ENCODE measurements at regions not wholly inside any gene's neighbourhood (a gene's known extent, or its start where the extent isn't known, plus 50 kb on each side); places are given as distances from the start of the nearest gene placed in this dataset.

DNA sequence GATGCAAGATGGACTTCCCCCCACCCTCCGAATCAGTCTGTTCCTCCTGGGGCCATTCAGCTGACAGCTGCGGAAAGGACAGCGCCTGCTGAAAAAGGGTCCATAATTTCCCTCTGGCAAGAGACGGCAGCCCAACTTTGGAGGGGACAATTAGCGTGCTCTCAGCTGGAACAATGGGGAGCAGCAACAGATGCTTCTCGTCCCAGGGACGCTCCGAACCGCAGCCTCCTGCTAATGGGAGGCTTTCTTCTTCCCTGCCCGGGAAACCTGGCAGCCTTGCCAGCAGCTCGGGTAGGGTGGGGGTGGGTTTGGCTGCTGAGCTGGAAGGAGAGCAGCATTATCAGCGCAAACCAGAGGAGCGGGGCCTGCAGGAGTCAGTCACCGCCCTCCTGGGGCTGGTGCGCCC lies 500.0 kb upstream of the SALL1 start:
- DNase-seq (peak in 2 of 4 donors; percentile 27 to 52), ATAC-seq (no peak)
- H3K9me3 ChIP-seq: peaks cover 0 to 37% of the 10 kb centered on the region in 2 donors
- no peaks in the 10 kb centered on the region for H3K27me3 ChIP-seq
- no peak overlapping the region for H3K4me3 ChIP-seq
- intact Hi-C loops (cut with DNase I): no loop called here
- no peaks in the 10 kb centered on the region for H3K36me3 ChIP-seq
- no peak overlapping the region for H3K27ac ChIP-seq
- TF ChIP-seq, protein P1, sequence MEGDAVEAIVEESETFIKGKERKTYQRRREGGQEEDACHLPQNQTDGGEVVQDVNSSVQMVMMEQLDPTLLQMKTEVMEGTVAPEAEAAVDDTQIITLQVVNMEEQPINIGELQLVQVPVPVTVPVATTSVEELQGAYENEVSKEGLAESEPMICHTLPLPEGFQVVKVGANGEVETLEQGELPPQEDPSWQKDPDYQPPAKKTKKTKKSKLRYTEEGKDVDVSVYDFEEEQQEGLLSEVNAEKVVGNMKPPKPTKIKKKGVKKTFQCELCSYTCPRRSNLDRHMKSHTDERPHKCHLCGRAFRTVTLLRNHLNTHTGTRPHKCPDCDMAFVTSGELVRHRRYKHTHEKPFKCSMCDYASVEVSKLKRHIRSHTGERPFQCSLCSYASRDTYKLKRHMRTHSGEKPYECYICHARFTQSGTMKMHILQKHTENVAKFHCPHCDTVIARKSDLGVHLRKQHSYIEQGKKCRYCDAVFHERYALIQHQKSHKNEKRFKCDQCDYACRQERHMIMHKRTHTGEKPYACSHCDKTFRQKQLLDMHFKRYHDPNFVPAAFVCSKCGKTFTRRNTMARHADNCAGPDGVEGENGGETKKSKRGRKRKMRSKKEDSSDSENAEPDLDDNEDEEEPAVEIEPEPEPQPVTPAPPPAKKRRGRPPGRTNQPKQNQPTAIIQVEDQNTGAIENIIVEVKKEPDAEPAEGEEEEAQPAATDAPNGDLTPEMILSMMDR (IDR thresholded peaks at IDR 0.05): no peak
- H3K4me1 ChIP-seq: no peaks in the 10 kb centered on the region

DNA sequence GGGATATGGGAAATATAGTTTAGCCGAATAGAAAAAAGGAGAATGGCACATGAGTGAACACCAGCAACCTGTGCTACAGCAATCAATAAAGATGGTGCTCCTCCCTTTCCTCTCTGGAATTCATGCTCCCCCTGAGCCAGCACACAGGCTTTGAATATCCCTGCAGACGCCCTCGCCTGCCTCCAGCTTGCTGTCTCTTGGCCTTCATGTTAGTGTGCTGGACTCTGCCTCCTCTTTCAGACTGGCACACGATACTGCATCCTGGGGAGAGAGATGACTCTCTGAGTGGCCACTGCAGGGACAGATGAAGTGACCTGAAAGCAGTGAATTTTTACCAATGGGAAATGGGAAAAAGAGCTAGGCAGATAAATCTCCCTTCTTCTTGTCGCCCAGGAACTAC lies 498.6 kb upstream of the SALL1 start:
- H3K36me3 ChIP-seq: no peaks in the 10 kb centered on the region
- H3K4me3 ChIP-seq: no peak overlapping the region
- no peaks in the 10 kb centered on the region for H3K4me1 ChIP-seq
- peaks cover 0 to 37% of the 10 kb centered on the region in 2 donors for H3K9me3 ChIP-seq
- H3K27me3 ChIP-seq: no peaks in the 10 kb centered on the region
- TF ChIP-seq, protein P1 (IDR thresholded peaks at IDR 0.05): no peak
- no peak overlapping the region for H3K27ac ChIP-seq
- intact Hi-C loops (cut with DNase I): no loop called here
- DNase-seq (no peak), ATAC-seq (no peak)

DNA sequence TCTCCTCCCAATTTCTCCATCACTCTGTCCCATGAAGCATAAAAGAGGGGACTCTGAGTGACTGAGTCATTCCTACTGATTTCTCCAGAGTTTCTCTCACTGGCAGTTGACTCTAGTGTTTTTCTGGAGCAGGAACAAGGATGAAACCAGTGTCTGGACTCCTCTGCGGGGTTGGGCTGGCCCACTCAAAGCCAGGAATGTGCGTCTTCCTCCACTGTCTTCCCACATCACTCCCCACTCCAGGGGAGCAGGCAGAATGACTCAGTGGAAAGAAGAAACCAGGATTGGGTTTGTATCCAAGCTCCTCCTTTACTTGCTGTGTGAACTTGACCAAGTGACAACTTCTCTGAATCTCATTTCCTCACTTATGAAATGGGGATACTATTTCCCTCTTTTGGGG lies 497.5 kb upstream of the SALL1 start:
- DNase-seq: no peak
- ATAC-seq: no peak
- Histone ChIP-seq H3K27ac (no peak overlapping the region), H3K9me3 (peaks cover 0 to 29% of the 10 kb centered on the region in 2 donors), H3K4me1 (no peaks in the 10 kb centered on the region), H3K27me3 (no peaks in the 10 kb centered on the region), H3K4me3 (no peak overlapping the region), H3K36me3 (no peaks in the 10 kb centered on the region)
- TF ChIP-seq, protein P1 (IDR thresholded peaks at IDR 0.05): no peak
- intact Hi-C loops (cut with DNase I): no loop called here

DNA sequence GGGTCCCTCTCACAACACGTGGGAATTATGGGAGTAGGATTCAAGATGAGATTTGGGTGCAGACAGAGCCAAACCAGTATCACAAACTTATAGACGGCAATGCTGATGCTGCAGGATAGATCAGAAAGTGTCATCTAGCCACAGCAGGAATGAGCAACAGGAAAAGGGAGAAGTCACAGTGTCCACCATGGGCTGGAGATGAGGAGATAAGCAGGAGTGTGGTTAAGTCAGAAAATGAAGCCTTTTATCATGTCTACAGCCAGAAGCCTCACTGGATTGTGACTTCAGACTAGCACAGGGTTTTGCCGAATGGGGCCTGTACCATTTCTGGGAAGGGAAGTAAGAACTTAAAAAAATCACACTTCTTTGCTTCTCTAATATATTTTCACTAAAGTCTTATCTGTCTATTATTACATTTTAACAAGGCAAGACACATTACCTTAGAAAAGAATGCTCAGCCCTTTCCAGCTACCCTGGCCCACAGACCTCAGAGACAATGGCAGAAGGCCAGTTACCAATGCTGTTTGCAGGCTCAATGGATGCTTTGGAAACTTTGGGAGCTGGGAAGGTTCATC lies 490.2 kb upstream of the SALL1 start:
- Histone ChIP-seq H3K27me3 (peaks cover 0 to 11% of the 10 kb centered on the region in 2 donors), H3K4me1 (no peaks in the 10 kb centered on the region), H3K36me3 (no peaks in the 10 kb centered on the region), H3K27ac (no peak overlapping the region), H3K9me3 (no peaks in the 10 kb centered on the region), H3K4me3 (no peak overlapping the region)
- ATAC-seq: no peak
- DNase-seq: no peak
- TF ChIP-seq, protein P1 (IDR thresholded peaks at IDR 0.05): no peak
- intact Hi-C loops (cut with DNase I): no loop called here

DNA sequence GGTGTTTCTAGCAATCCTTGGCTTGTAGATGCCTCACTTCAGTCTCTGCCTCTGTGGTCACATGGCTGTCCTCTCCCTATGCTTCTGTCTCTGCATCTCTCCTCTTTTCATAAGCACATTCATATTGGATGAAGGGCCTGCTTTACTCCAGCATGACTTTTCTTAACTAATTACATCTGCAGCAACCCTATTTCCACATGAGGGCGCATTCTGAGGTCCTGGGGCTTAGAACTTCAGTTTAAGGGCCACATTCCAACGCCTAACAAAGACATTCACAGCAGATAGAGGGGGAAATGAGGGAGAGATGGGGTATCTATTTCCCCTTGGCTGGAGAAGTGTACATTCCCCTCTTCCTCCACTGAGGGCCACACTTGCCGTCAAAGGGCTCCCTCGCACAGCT lies 489.1 kb upstream of the SALL1 start:
- Histone ChIP-seq H3K4me3 (no peak overlapping the region), H3K27ac (no peak overlapping the region), H3K36me3 (no peaks in the 10 kb centered on the region), H3K9me3 (no peaks in the 10 kb centered on the region), H3K4me1 (no peaks in the 10 kb centered on the region), H3K27me3 (peaks cover 0 to 11% of the 10 kb centered on the region in 2 donors)
- intact Hi-C loops (cut with DNase I): no loop called here
- TF ChIP-seq, protein P1 (IDR thresholded peaks at IDR 0.05): no peak
- ATAC-seq (no peak), DNase-seq (no peak)
